DOHH2 (cell line): ENCODE measurements at regions not wholly inside any gene's neighbourhood (a gene's known extent, or its start where the extent isn't known, plus 50 kb on each side); places are given as distances from the start of the nearest gene placed in this dataset.

Experiments
- H3F3A ChIP-seq: fragments of 200-600 bp; sonication (generic), shearing (Covaris generic); 2 replicates; pipeline ENCODE4 v1.6.0; 2016; ENCODE audit warnings: antibody characterized with exemption, mild to moderate bottlenecking; ENCODE audit not compliant: control insufficient read depth, insufficient read depth
- H3K27ac ChIP-seq: fragments of 200-600 bp; sonication (generic); 2 replicates; pipeline ENCODE4 v1.5.1; 2014; ENCODE audit warnings: low read depth, mild to moderate bottlenecking, low read length, moderate library complexity
- H3K27me3 ChIP-seq: fragments of 200-600 bp; sonication (generic); 2 replicates; pipeline ENCODE4 v1.6.1; 2014; ENCODE audit warnings: mild to moderate bottlenecking, low read length, mixed read lengths; ENCODE audit not compliant: control insufficient read depth
- H3K36me3 ChIP-seq: fragments of 200-600 bp; sonication (generic); 2 replicates; pipeline ENCODE4 v1.6.1; 2014; ENCODE audit warnings: mild to moderate bottlenecking, low read length, moderate library complexity, mixed read lengths; ENCODE audit not compliant: control insufficient read depth
- H3K4me1 ChIP-seq: fragments of 200-600 bp; sonication (generic); 2 replicates; pipeline ENCODE4 v1.6.1; 2014; ENCODE audit warnings: mild to moderate bottlenecking, low read length, mixed read lengths; ENCODE audit not compliant: control insufficient read depth
- H3K4me2 ChIP-seq: fragments of 200-600 bp; sonication (generic); 2 replicates; pipeline ENCODE4 v1.6.0; 2014; ENCODE audit warnings: mild to moderate bottlenecking, low read length, moderate library complexity
- H3K4me3 ChIP-seq: fragments of 200-600 bp; sonication (generic); 2 replicates; pipeline ENCODE4 v1.5.1; 2014; ENCODE audit warnings: mild to moderate bottlenecking, low read length, mixed read lengths
- H3K79me2 ChIP-seq: fragments of 200-600 bp; sonication (generic); 2 replicates; pipeline ENCODE4 v1.6.1; 2014; ENCODE audit warnings: mild to moderate bottlenecking, low read length, mixed read lengths; ENCODE audit not compliant: control insufficient read depth
- H3K9me2 ChIP-seq: fragments of 200-600 bp; sonication (generic); replicated peaks from 2 replicates; pipeline ENCODE4 v1.6.1; 2014; ENCODE audit warnings: mild to moderate bottlenecking, low read length, mixed read lengths; ENCODE audit not compliant: control insufficient read depth
- H3K9me3 ChIP-seq: fragments of 200-600 bp; sonication (generic); 2 replicates; pipeline ENCODE4 v1.6.1; 2014; ENCODE audit warnings: antibody characterized with exemption, low read length, mixed read lengths; ENCODE audit not compliant: control insufficient read depth, insufficient read depth
- H4K20me1 ChIP-seq: fragments of 200-600 bp; sonication (generic); 2 replicates; pipeline ENCODE4 v1.6.0; 2014; ENCODE audit warnings: low read depth, mild to moderate bottlenecking, antibody characterized with exemption, low read length, moderate library complexity; ENCODE audit not compliant: control insufficient read depth, insufficient read depth
- EZH2phosphoT487 ChIP-seq: fragments of 200-600 bp; sonication (generic); IDR thresholded peaks from 2 replicates; pipeline ENCODE4 v1.6.1; 2017; ENCODE audit warnings: borderline replicate concordance, mild to moderate bottlenecking, antibody characterized with exemption, low read length, moderate library complexity, mixed read lengths
- TF ChIP-seq, protein P1 (sequence below): fragments of 200-600 bp; sonication (generic); IDR thresholded peaks from one replicate; pipeline ENCODE4 v1.5.1; 2014; ENCODE audit warnings: antibody characterized with exemption, mild to moderate bottlenecking, low read depth, low read length; ENCODE audit not compliant: poor library complexity, severe bottlenecking

DNA sequence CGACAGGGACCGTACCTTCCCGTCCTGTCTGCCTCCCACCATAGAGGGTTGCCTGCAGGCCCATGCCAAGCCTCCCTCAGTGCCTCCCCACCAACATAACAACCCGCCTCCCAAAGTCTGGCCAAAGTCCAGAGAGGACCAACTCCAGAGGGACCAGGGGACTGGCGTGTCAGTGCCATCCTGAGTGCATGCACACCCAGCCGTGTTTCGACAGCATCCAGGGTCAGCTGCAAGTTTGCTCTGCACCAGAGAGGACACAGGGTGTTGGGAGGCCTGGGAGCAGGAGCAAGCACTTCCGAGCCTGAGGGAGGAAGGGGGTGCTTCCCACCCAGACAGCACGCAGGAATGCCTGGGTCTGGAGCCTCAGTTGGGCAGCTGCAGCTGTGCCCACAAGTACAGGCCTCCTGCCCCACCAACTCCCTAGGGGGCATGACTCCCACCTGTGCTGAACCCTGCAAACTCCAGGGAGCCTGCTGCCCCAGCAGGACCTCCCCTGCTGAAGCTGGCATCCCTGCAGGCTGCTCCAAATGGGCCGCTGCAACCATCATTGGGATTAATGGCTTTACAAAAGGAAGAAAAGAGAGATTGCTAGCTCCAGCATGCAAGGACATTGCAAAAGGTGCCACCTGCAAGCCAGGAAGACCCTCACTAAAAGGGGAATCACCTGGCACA is 618.1 kb upstream of the FSHR start:
- no peaks in the 10 kb centered on the region for H4K20me1 ChIP-seq
- TF ChIP-seq EZH2phosphoT487: no peak
- TF ChIP-seq, protein P1, sequence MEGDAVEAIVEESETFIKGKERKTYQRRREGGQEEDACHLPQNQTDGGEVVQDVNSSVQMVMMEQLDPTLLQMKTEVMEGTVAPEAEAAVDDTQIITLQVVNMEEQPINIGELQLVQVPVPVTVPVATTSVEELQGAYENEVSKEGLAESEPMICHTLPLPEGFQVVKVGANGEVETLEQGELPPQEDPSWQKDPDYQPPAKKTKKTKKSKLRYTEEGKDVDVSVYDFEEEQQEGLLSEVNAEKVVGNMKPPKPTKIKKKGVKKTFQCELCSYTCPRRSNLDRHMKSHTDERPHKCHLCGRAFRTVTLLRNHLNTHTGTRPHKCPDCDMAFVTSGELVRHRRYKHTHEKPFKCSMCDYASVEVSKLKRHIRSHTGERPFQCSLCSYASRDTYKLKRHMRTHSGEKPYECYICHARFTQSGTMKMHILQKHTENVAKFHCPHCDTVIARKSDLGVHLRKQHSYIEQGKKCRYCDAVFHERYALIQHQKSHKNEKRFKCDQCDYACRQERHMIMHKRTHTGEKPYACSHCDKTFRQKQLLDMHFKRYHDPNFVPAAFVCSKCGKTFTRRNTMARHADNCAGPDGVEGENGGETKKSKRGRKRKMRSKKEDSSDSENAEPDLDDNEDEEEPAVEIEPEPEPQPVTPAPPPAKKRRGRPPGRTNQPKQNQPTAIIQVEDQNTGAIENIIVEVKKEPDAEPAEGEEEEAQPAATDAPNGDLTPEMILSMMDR: no peak
- no peaks in the 10 kb centered on the region for H3K9me2 ChIP-seq
- no peak overlapping the region for H3K27ac ChIP-seq
- H3K4me1 ChIP-seq: no peaks in the 10 kb centered on the region
- H3K9me3 ChIP-seq: no peaks in the 10 kb centered on the region; the same call in 1 of the 2 replicates
- no peak overlapping the region for H3K4me3 ChIP-seq
- H3F3A ChIP-seq: no peaks in the 10 kb centered on the region
- H3K27me3 ChIP-seq: no peaks in the 10 kb centered on the region
- H3K36me3 ChIP-seq: no peaks in the 10 kb centered on the region
- H3K79me2 ChIP-seq: no peaks in the 10 kb centered on the region
- H3K4me2 ChIP-seq: no peak overlapping the region

DNA sequence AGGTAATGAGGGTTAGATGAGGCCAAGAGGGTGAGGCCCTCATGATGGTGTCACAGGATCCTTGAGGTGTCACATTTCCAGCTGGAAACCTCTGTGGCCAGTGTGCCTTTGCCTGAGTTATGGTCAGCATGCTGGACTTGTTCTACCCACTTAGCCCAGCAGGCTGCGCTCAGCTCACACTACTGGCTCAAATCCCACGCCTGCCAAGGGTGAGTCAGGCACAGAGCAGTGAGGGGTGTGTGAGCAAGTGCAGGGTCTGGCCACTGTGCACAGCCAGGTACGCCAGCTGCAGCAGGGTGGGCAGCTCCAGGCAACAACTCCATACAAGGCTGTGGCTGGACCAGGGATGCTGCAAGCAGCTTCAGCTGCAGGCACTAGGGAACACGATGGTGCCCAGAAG is 616.6 kb upstream of the FSHR start:
- H3K9me2 ChIP-seq: no peaks in the 10 kb centered on the region
- no peak overlapping the region for H3K4me3 ChIP-seq
- H3K9me3 ChIP-seq: no peaks in the 10 kb centered on the region; the same call in 1 of the 2 replicates
- no peaks in the 10 kb centered on the region for H3K27me3 ChIP-seq
- no peaks in the 10 kb centered on the region for H4K20me1 ChIP-seq
- no peaks in the 10 kb centered on the region for H3K79me2 ChIP-seq
- no peaks in the 10 kb centered on the region for H3K36me3 ChIP-seq
- no peak overlapping the region for H3K27ac ChIP-seq
- no peaks in the 10 kb centered on the region for H3K4me1 ChIP-seq
- no peaks in the 10 kb centered on the region for H3F3A ChIP-seq
- H3K4me2 ChIP-seq: no peak overlapping the region
- no peak for TF ChIP-seq EZH2phosphoT487
- TF ChIP-seq, protein P1: no peak

DNA sequence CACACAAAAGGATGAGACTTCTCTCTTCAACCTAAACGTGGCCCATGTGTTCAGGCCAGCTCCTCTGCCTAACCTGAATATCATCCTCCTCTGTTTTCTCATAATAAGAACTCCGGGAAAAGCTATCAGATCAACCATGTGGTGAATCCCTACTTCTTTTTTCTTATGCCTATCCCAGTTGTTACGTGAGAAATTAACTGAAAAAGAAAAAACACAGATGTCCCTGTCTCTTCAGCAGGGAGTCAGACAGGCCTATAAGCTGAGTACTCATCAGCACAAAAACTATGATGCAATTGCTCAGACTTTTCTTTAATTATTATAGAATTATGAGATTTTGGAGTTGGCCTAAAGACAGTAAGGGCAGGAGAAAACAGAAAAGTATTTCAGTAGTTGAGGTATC is 613.0 kb upstream of the FSHR start:
- Histone ChIP-seq H3K4me2 (no peak overlapping the region), H4K20me1 (no peaks in the 10 kb centered on the region), H3F3A (no peaks in the 10 kb centered on the region), H3K4me3 (no peak overlapping the region), H3K9me2 (no peaks in the 10 kb centered on the region), H3K27ac (no peak overlapping the region), H3K36me3 (no peaks in the 10 kb centered on the region), H3K4me1 (no peaks in the 10 kb centered on the region), H3K79me2 (no peaks in the 10 kb centered on the region), H3K9me3 (no peaks in the 10 kb centered on the region; the same call in 1 of the 2 replicates), H3K27me3 (no peaks in the 10 kb centered on the region)
- no peak for TF ChIP-seq EZH2phosphoT487
- TF ChIP-seq, protein P1: no peak
